ENCODE measurements at regions not wholly inside any gene's neighbourhood (a gene's known extent, or its start where the extent isn't known, plus 50 kb on each side); places are given as distances from the start of the nearest gene placed in this dataset.

GRCh38 chr18:25435149-25435782 lies 83.3 kb upstream of the ZNF521 start:
- H3K27ac ChIP-seq: no peak overlapping the region
- H3K27me3 ChIP-seq (ENCODE audit: insufficient read depth, low read depth): no peaks in the 10 kb centered on the region
- H4K20me1 ChIP-seq (ENCODE audit: insufficient read depth): no peaks in the 10 kb centered on the region
- ChIA-PET CTCF (no interaction called here), POLR2A (ENCODE audit: unreplicated experiment) (no interaction called here)
- BruUV-seq (replicated peaks): no TSS peak
- TF ChIP-seq EZH2 (IDR thresholded peaks at IDR 0.05; ENCODE audit: low read depth) (no peak), CTCF (conservative IDR thresholded peaks at IDR 0.05) (no peak)
- intact Hi-C loops (cut with micrococcal nuclease; ENCODE audit: unreplicated experiment): no loop called here
- H3K79me2 ChIP-seq (ENCODE audit: low read depth): no peaks in the 10 kb centered on the region
- H3K4me1 ChIP-seq (replicated peaks; ENCODE audit: insufficient read depth): no peaks in the 10 kb centered on the region
- no peaks in the 10 kb centered on the region for H3K9me2 ChIP-seq (ENCODE audit: insufficient read depth)
- H3K36me3 ChIP-seq (ENCODE audit: low read depth): no peaks in the 10 kb centered on the region
- H3K9me3 ChIP-seq (ENCODE audit: insufficient read depth, low read depth): no peaks in the 10 kb centered on the region
- no peak for DNase-seq
- H2AFZ ChIP-seq: no peak overlapping the region
- no peaks in the 10 kb centered on the region for H3F3A ChIP-seq (ENCODE audit: insufficient read depth, low read depth)
- H3K4me2 ChIP-seq: no peak overlapping the region
- no peak overlapping the region for H3K4me3 ChIP-seq

- CTCF ChIA-PET: no interaction called here
Measured at GRCh38 chr18:25434745-25435144, 82.8 kb upstream of the ZNF521 start.

DNA sequence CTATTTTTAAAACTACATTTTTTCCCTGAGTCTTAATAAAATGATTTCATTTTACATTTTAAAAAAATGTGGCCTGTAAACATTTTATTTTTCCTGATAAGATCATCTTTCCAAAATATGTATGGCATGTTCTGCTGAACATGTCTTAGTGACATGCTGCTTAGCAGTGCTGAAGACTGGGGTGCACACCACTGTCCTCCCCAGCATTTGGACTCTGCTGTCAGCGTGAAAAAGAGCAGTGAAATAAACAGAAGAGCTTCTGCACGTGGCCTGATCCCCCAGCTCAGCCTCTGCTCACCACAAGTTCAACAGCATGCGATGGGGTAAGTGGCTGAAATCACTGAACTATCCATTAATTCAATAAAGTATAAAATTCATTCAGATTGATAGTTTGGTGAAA lies 81.6 kb upstream of the ZNF521 start:
- Histone ChIP-seq H4K20me1 (ENCODE audit: insufficient read depth) (no peaks in the 10 kb centered on the region), H3K27me3 (ENCODE audit: insufficient read depth, low read depth) (no peaks in the 10 kb centered on the region), H3F3A (ENCODE audit: insufficient read depth, low read depth) (no peaks in the 10 kb centered on the region), H2AFZ (no peak overlapping the region), H3K9me2 (ENCODE audit: insufficient read depth) (no peaks in the 10 kb centered on the region), H3K79me2 (ENCODE audit: low read depth) (no peaks in the 10 kb centered on the region), H3K27ac (no peak overlapping the region), H3K9me3 (ENCODE audit: insufficient read depth, low read depth) (no peaks in the 10 kb centered on the region), H3K4me3 (no peak overlapping the region), H3K4me1 (replicated peaks; ENCODE audit: insufficient read depth) (no peaks in the 10 kb centered on the region), H3K4me2 (no peak overlapping the region), H3K36me3 (ENCODE audit: low read depth) (no peaks in the 10 kb centered on the region)
- POLR2A ChIA-PET (ENCODE audit: unreplicated experiment): no interaction called here
- no peak for DNase-seq
- TF ChIP-seq EZH2 (IDR thresholded peaks at IDR 0.05; ENCODE audit: low read depth) (no peak), CTCF (conservative IDR thresholded peaks at IDR 0.05) (no peak)
- no TSS peak for BruUV-seq (replicated peaks)
- intact Hi-C loops (cut with micrococcal nuclease; ENCODE audit: unreplicated experiment): no loop called here
- CTCF ChIA-PET: no interaction called here

More at GRCh38 chr18:25434745-25435144, 82.8 kb upstream of the ZNF521 start:
- no peaks in the 10 kb centered on the region for H3K79me2 ChIP-seq (ENCODE audit: low read depth)
- intact Hi-C loops (cut with micrococcal nuclease; ENCODE audit: unreplicated experiment): no loop called here
- POLR2A ChIA-PET (ENCODE audit: unreplicated experiment): no interaction called here
- no peaks in the 10 kb centered on the region for H4K20me1 ChIP-seq (ENCODE audit: insufficient read depth)
- BruUV-seq (replicated peaks): no TSS peak
- H3K4me1 ChIP-seq (replicated peaks; ENCODE audit: insufficient read depth): no peaks in the 10 kb centered on the region
- no peaks in the 10 kb centered on the region for H3K36me3 ChIP-seq (ENCODE audit: low read depth)
- TF ChIP-seq EZH2 (IDR thresholded peaks at IDR 0.05; ENCODE audit: low read depth) (no peak), CTCF (conservative IDR thresholded peaks at IDR 0.05) (no peak)
- H3K27ac ChIP-seq: no peak overlapping the region
- no peaks in the 10 kb centered on the region for H3K9me3 ChIP-seq (ENCODE audit: insufficient read depth, low read depth)
- H3K9me2 ChIP-seq (ENCODE audit: insufficient read depth): no peaks in the 10 kb centered on the region
- H3K27me3 ChIP-seq (ENCODE audit: insufficient read depth, low read depth): no peaks in the 10 kb centered on the region
- H3F3A ChIP-seq (ENCODE audit: insufficient read depth, low read depth): no peaks in the 10 kb centered on the region
- no peak overlapping the region for H2AFZ ChIP-seq
- DNase-seq: no peak
- H3K4me3 ChIP-seq: no peak overlapping the region
- H3K4me2 ChIP-seq: no peak overlapping the region

Data from PC-9 (cell line).